IMR-90 (cell line): ENCODE measurements at regions not wholly inside any gene's neighbourhood (a gene's known extent, or its start where the extent isn't known, plus 50 kb on each side); places are given as distances from the start of the nearest gene placed in this dataset.

Experiments used
- ATAC-seq: fragments of 200-7000 bp; cut with Tn5 transposase; 2 replicates; pipeline ENCODE4 v1.9.1; 2020; ENCODE audit warnings: low read depth, mild to moderate bottlenecking, moderate library complexity
- BruUV-seq: library from RNA; stranded (reverse); fragments of 400-500 nt; replicated peaks from 2 replicates; lab custom pipeline; 2021; lab: Mats Ljungman, UMichigan
- CTCF ChIA-PET: fragments of 300-600 bp; formaldehyde crosslinking; extraction: SDS; loops from one replicate; lab custom pipeline; 2021; ENCODE audit warnings: antibody characterized with exemption; lab: Yijun Ruan, JAX
- POLR2A ChIA-PET: fragments of 300-600 bp; sonication (Branson Sonifier 250); formaldehyde crosslinking; loops from one replicate; lab custom pipeline; 2022; ENCODE audit warnings: antibody characterized with exemption; ENCODE audit not compliant: unreplicated experiment; lab: Charles Lee
- DNase-seq: peaks from one replicate; pipeline ENCODE4 v3.0.0; 2013
- H2AFZ ChIP-seq: replicated peaks from 2 replicates; pipeline ENCODE3; 2013; ENCODE audit warnings: low read length, mild to moderate bottlenecking; ENCODE audit not compliant: poor library complexity
- H2AK5ac ChIP-seq: 2 replicates; pipeline ENCODE4 v1.6.1; 2013; ENCODE audit warnings: low read depth, low read length, inconsistent platforms
- H2AK9ac ChIP-seq: replicated peaks from 2 replicates; pipeline ENCODE3; 2013; ENCODE audit warnings: mild to moderate bottlenecking, low read depth, low read length, moderate library complexity; ENCODE audit not compliant: poor library complexity
- H2BK120ac ChIP-seq: 2 replicates; pipeline ENCODE4 v1.6.1; 2013; ENCODE audit warnings: low read depth, low read length, inconsistent platforms
- H2BK15ac ChIP-seq: 3 replicates; pipeline ENCODE4 v1.6.1; 2013; ENCODE audit warnings: low read depth, low read length, inconsistent platforms
- H2BK20ac ChIP-seq: 2 replicates; pipeline ENCODE4 v1.6.1; 2013; ENCODE audit warnings: low read depth, mild to moderate bottlenecking, inconsistent platforms, low read length, moderate library complexity
- H2BK5ac ChIP-seq: 2 replicates; pipeline ENCODE4 v1.6.1; 2013; ENCODE audit warnings: mild to moderate bottlenecking, low read depth, low read length, inconsistent platforms; ENCODE audit not compliant: poor library complexity, severe bottlenecking
- H3K14ac ChIP-seq: replicated peaks from 2 replicates; pipeline ENCODE4 v1.6.1; 2013; ENCODE audit warnings: low read depth, low read length, inconsistent platforms
- H3K18ac ChIP-seq: 2 replicates; pipeline ENCODE4 v1.6.1; 2013; ENCODE audit warnings: low read depth, low read length, control low read depth
- H3K23ac ChIP-seq: 2 replicates; pipeline ENCODE4 v1.6.1; 2013; ENCODE audit warnings: low read depth, low read length, inconsistent platforms
- H3K27ac ChIP-seq: 2 replicates; pipeline ENCODE4 v1.5.1; 2013; ENCODE audit warnings: mild to moderate bottlenecking, control low read depth, low read length; ENCODE audit not compliant: insufficient read depth
- H3K27me3 ChIP-seq: 2 replicates; pipeline ENCODE4 v1.6.1; 2013; ENCODE audit warnings: low read length; ENCODE audit not compliant: control insufficient read depth, insufficient read depth
- H3K36me3 ChIP-seq: 2 replicates; pipeline ENCODE4 v1.6.1; 2013; ENCODE audit warnings: low read length, mixed read lengths; ENCODE audit not compliant: control insufficient read depth, insufficient read depth
- H3K4ac ChIP-seq: 2 replicates; pipeline ENCODE4 v1.6.1; 2013; ENCODE audit warnings: low read depth, low read length, inconsistent platforms
- H3K4me1 ChIP-seq: 2 replicates; pipeline ENCODE4 v1.6.1; 2013; ENCODE audit warnings: low read length, mixed read lengths; ENCODE audit not compliant: control insufficient read depth, insufficient read depth
- H3K4me2 ChIP-seq: 2 replicates; pipeline ENCODE4 v1.6.1; 2013; ENCODE audit warnings: low read depth, mild to moderate bottlenecking, control low read depth, low read length, moderate library complexity
- H3K4me3 ChIP-seq: 2 replicates; pipeline ENCODE4 v1.5.1; 2013; ENCODE audit warnings: low read depth, mild to moderate bottlenecking, control low read depth, low read length, moderate library complexity; ENCODE audit not compliant: insufficient read depth
- H3K56ac ChIP-seq: 2 replicates; pipeline ENCODE4 v1.6.1; 2013; ENCODE audit warnings: low read length, inconsistent platforms; ENCODE audit not compliant: insufficient read depth; ENCODE audit errors: extremely low read depth
- H3K79me1 ChIP-seq, 2 experiments: 2 replicates each; pipeline ENCODE4 v1.6.1; 2013; ENCODE audit warnings: low read length in 2 of 2, inconsistent platforms in 1 of 2, low read depth in 1 of 2
- H3K9ac ChIP-seq: 2 replicates; pipeline ENCODE4 v1.6.1; 2013; ENCODE audit warnings: low read depth, low read length, control low read depth
- H3K9me1 ChIP-seq: 2 replicates; pipeline ENCODE4 v1.6.1; 2013; ENCODE audit warnings: low read length, inconsistent platforms; ENCODE audit not compliant: insufficient read depth
- H3K9me3 ChIP-seq: 2 replicates; pipeline ENCODE4 v1.6.1; 2013; ENCODE audit warnings: low read length; ENCODE audit not compliant: control insufficient read depth, insufficient read depth
- H4K20me1 ChIP-seq: 2 replicates; pipeline ENCODE4 v1.6.1; 2013; ENCODE audit warnings: low read length, inconsistent platforms; ENCODE audit not compliant: insufficient read depth
- H4K5ac ChIP-seq: 2 replicates; pipeline ENCODE4 v1.6.1; 2013; ENCODE audit warnings: mild to moderate bottlenecking, low read depth, low read length, control low read depth
- H4K8ac ChIP-seq, 2 experiments: 2 replicates each; pipeline ENCODE4 v1.6.1; 2013; ENCODE audit warnings: low read depth in 2 of 2, low read length in 2 of 2, control low read depth in 1 of 2, inconsistent platforms in 1 of 2
- H4K91ac ChIP-seq: 2 replicates; pipeline ENCODE4 v1.6.1; 2013; ENCODE audit warnings: low read depth, low read length, inconsistent platforms; ENCODE audit not compliant: insufficient read depth
- BHLHE40 ChIP-seq: fragments of 150-350 bp; IDR thresholded peaks from 2 replicates; pipeline ENCODE4 v1.6.1; 2016; ENCODE audit warnings: mild to moderate bottlenecking, low read depth, low read length
- CEBPB ChIP-seq: IDR thresholded peaks from 2 replicates; pipeline ENCODE4 v1.6.1; 2012; ENCODE audit warnings: low read depth, low read length, improper control_type of control experiment
- CHD1 ChIP-seq: IDR thresholded peaks from 2 replicates; pipeline ENCODE4 v1.6.1; 2012; ENCODE audit warnings: low read depth, low read length, improper control_type of control experiment
- ELK1 ChIP-seq: fragments of 150-350 bp; IDR thresholded peaks from 2 replicates; pipeline ENCODE4 v1.6.1; 2016; ENCODE audit warnings: low read depth, mild to moderate bottlenecking, low read length, moderate library complexity, borderline replicate concordance
- FOS ChIP-seq: fragments of 150-350 bp; IDR thresholded peaks from 2 replicates; pipeline ENCODE4 v1.6.1; 2016; ENCODE audit warnings: low read depth, low read length
- MAFK ChIP-seq: IDR thresholded peaks from 2 replicates; pipeline ENCODE4 v1.6.1; 2012; ENCODE audit warnings: low read depth, low read length, improper control_type of control experiment
- MAZ ChIP-seq: IDR thresholded peaks from 2 replicates; pipeline ENCODE4 v1.6.1; 2012; ENCODE audit warnings: low read depth, mild to moderate bottlenecking, low read length, improper control_type of control experiment, moderate library complexity, borderline replicate concordance
- MXI1 ChIP-seq: IDR thresholded peaks from 2 replicates; pipeline ENCODE4 v1.6.1; 2012; ENCODE audit warnings: low read depth, mild to moderate bottlenecking, low read length, moderate library complexity, borderline replicate concordance
- NFE2L2 ChIP-seq: fragments of 150-350 bp; IDR thresholded peaks from 2 replicates; pipeline ENCODE4 v1.6.1; 2016; ENCODE audit warnings: low read depth, mild to moderate bottlenecking, low read length
- RAD21 ChIP-seq: IDR thresholded peaks from 2 replicates; pipeline ENCODE4 v1.6.1; 2012; ENCODE audit warnings: low read length, improper control_type of control experiment
- RCOR1 ChIP-seq: IDR thresholded peaks from 2 replicates; pipeline ENCODE4 v1.6.1; 2012; ENCODE audit warnings: mild to moderate bottlenecking, low read length, improper control_type of control experiment; ENCODE audit not compliant: insufficient replicate concordance
- RFX5 ChIP-seq: IDR thresholded peaks from 2 replicates; pipeline ENCODE4 v1.8.0; 2012; ENCODE audit warnings: low read depth, mild to moderate bottlenecking, low read length, moderate library complexity
- SMC3 ChIP-seq: fragments of 150-350 bp; IDR thresholded peaks from 2 replicates; pipeline ENCODE4 v1.6.1; 2016; ENCODE audit warnings: low read depth, mild to moderate bottlenecking, antibody characterized with exemption, low read length, moderate library complexity
- dilution Hi-C: fragments of 300-500 bp; cut with HindIII; formaldehyde crosslinking; loops from one replicate; pipeline ENCODE4 v1.14.3; 2018; ENCODE audit warnings: low sequenced_read_pairs; ENCODE audit not compliant: unreplicated experiment
- in situ Hi-C: fragments of 300-500 bp; cut with MboI; formaldehyde crosslinking; loops from 3 replicates; pipeline ENCODE4 v1.14.3; 2019; ENCODE audit warnings: low sequenced_read_pairs, inconsistent platforms, mixed read lengths
- intact Hi-C: fragments of 100-400 bp; cut with micrococcal nuclease; formaldehyde crosslinking; loops from 2 replicates; pipeline ENCODE4 v1.10.0; 2022
- TF ChIP-seq, protein P1 (sequence below): conservative IDR thresholded peaks from 2 replicates; pipeline ENCODE4 v1.5.1; 2012; ENCODE audit warnings: mild to moderate bottlenecking, low read depth, low read length, improper control_type of control experiment
- TF ChIP-seq, protein P2 (sequence below): fragments of 150-350 bp; IDR thresholded peaks from 2 replicates; pipeline ENCODE4 v1.6.1; 2017; ENCODE audit warnings: mild to moderate bottlenecking, antibody characterized with exemption, low read length, low read depth

- Histone ChIP-seq H2BK15ac (no peak overlapping the region), H3K9me3 (peaks cover 3% of the 10 kb centered on the region; the same call in 1 of the 2 replicates), H2BK5ac (no peak overlapping the region), H2AK9ac (no peak overlapping the region), H2AK5ac (no peak overlapping the region), H3K18ac (no peak overlapping the region), H2BK120ac (no peak overlapping the region), H3K23ac (no peak overlapping the region), H3K27me3 (no peaks in the 10 kb centered on the region), H2BK20ac (no peak overlapping the region), H4K91ac (no peak overlapping the region), H3K4me3 (no peak overlapping the region), H3K14ac (no peak overlapping the region), H2AFZ (no peak overlapping the region), H4K5ac (no peak overlapping the region), H3K9me1 (no peaks in the 10 kb centered on the region), H3K4me2 (no peak overlapping the region), H3K36me3 (no peaks in the 10 kb centered on the region), H3K79me1 (no peaks in the 10 kb centered on the region), H3K27ac (no peak overlapping the region), H3K4me1 (no peaks in the 10 kb centered on the region), H3K9ac (no peak overlapping the region), H4K8ac (no peak overlapping the region), H3K4ac (no peak overlapping the region), H4K20me1 (no peaks in the 10 kb centered on the region), H3K56ac (no peak overlapping the region)
- DNase-seq: no peak
- in situ Hi-C loops (no loop called here), intact Hi-C loops (no loop called here), dilution Hi-C loops (no loop called here)
- no peak for TF ChIP-seq MAFK
- TF ChIP-seq MAZ: no peak
- TF ChIP-seq RFX5: no peak
- TF ChIP-seq, protein P1, sequence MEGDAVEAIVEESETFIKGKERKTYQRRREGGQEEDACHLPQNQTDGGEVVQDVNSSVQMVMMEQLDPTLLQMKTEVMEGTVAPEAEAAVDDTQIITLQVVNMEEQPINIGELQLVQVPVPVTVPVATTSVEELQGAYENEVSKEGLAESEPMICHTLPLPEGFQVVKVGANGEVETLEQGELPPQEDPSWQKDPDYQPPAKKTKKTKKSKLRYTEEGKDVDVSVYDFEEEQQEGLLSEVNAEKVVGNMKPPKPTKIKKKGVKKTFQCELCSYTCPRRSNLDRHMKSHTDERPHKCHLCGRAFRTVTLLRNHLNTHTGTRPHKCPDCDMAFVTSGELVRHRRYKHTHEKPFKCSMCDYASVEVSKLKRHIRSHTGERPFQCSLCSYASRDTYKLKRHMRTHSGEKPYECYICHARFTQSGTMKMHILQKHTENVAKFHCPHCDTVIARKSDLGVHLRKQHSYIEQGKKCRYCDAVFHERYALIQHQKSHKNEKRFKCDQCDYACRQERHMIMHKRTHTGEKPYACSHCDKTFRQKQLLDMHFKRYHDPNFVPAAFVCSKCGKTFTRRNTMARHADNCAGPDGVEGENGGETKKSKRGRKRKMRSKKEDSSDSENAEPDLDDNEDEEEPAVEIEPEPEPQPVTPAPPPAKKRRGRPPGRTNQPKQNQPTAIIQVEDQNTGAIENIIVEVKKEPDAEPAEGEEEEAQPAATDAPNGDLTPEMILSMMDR: no peak
- no peak for TF ChIP-seq MXI1
- no peak for TF ChIP-seq RCOR1
- no peak for TF ChIP-seq BHLHE40
- no peak for TF ChIP-seq ELK1
- no peak for TF ChIP-seq CEBPB
- no peak for TF ChIP-seq FOS
- TF ChIP-seq, protein P2, sequence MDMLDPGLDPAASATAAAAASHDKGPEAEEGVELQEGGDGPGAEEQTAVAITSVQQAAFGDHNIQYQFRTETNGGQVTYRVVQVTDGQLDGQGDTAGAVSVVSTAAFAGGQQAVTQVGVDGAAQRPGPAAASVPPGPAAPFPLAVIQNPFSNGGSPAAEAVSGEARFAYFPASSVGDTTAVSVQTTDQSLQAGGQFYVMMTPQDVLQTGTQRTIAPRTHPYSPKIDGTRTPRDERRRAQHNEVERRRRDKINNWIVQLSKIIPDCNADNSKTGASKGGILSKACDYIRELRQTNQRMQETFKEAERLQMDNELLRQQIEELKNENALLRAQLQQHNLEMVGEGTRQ: no peak
- TF ChIP-seq SMC3: no peak
- no peak for TF ChIP-seq RAD21
- no peak for TF ChIP-seq CHD1
- TF ChIP-seq NFE2L2: no peak
- no peak for ATAC-seq
- CTCF ChIA-PET: no interaction called here
- no TSS peak for BruUV-seq
- POLR2A ChIA-PET: no interaction called here
Measured at GRCh38 chr15:81680829-81681228, 306.8 kb upstream of the TMC3 start.
